ENCODE measurements at regions not wholly inside any gene's neighbourhood (a gene's known extent, or its start where the extent isn't known, plus 50 kb on each side); places are given as distances from the start of the nearest gene placed in this dataset.
A peak's percentile ranks its signal among the peaks of the same experiment; 100 is the strongest.

GRCh38 chr5:24791326-24791725 is 146.5 kb upstream of the CDH10 start:
- no peak for DNase-seq

GRCh38 chr5:24789611-24790351 is 145.0 kb upstream of the CDH10 start:
- DNase-seq, result no peak

GRCh38 chr5:24788829-24789514 is 144.2 kb upstream of the CDH10 start:
- no peak for DNase-seq

GRCh38 chr5:24786108-24786507 is 141.3 kb upstream of the CDH10 start:
- DNase-seq, result no peak

- no peak for DNase-seq
Observed at GRCh38 chr5:24783596-24783995, 138.8 kb upstream of the CDH10 start.

- DNase-seq, result no peak
Observed at GRCh38 chr5:24777392-24777791, 132.6 kb upstream of the CDH10 start.

- DNase-seq, result no peak
Observed at GRCh38 chr5:24773261-24773660, 128.5 kb upstream of the CDH10 start.

GRCh38 chr5:24767086-24767485 is 122.3 kb upstream of the CDH10 start:
- no peak for DNase-seq

- DNase-seq, result no peak
Observed at GRCh38 chr5:24765219-24765618, 120.4 kb upstream of the CDH10 start.

- no peak for DNase-seq
Observed at GRCh38 chr5:24750355-24750754, 105.6 kb upstream of the CDH10 start.

- no peak for DNase-seq
Observed at GRCh38 chr5:24749701-24750100, 104.9 kb upstream of the CDH10 start.

GRCh38 chr5:24747327-24747726 is 102.5 kb upstream of the CDH10 start:
- peak; percentile 23 to 66 for DNase-seq

- DNase-seq, result no peak
Observed at GRCh38 chr5:24742334-24742733, 97.6 kb upstream of the CDH10 start.

- no peak for DNase-seq
Observed at GRCh38 chr5:24737163-24737562, 92.4 kb upstream of the CDH10 start.

- DNase-seq, result no peak
Observed at GRCh38 chr5:24735284-24735683, 90.5 kb upstream of the CDH10 start.

GRCh38 chr5:24732184-24732583 is 87.4 kb upstream of the CDH10 start:
- no peak for DNase-seq

- DNase-seq, result no peak
Observed at GRCh38 chr5:24720743-24721142, 76.0 kb upstream of the CDH10 start.

- no peak for DNase-seq
Observed at GRCh38 chr5:24714746-24715145, 70.0 kb upstream of the CDH10 start.

GRCh38 chr5:24712947-24713346 is 68.2 kb upstream of the CDH10 start:
- DNase-seq, result no peak

- DNase-seq, result no peak
Observed at GRCh38 chr5:24712047-24712446, 67.3 kb upstream of the CDH10 start.

GRCh38 chr5:24703934-24704333 is 59.2 kb upstream of the CDH10 start:
- no peak for DNase-seq

Measured in NCI-H524 (cell line).